PFSK-1 (cell line): ENCODE measurements at regions not wholly inside any gene's neighbourhood (a gene's known extent, or its start where the extent isn't known, plus 50 kb on each side); places are given as distances from the start of the nearest gene placed in this dataset.

Experiments used
- FOXP2 ChIP-seq: optimal IDR thresholded peaks from 2 replicates; pipeline ENCODE3; 2011; ENCODE audit warnings: borderline replicate concordance, control low read depth, inconsistent platforms; ENCODE audit not compliant: insufficient read depth; ENCODE audit errors: extremely low read length, extremely low read depth
- POLR2AphosphoS5 ChIP-seq: IDR thresholded peaks from 2 replicates; pipeline ENCODE4 v1.6.1; 2012; ENCODE audit warnings: low read depth, mild to moderate bottlenecking, control low read depth, low read length, moderate library complexity
- SIN3A ChIP-seq: IDR thresholded peaks from 2 replicates; pipeline ENCODE4 v1.6.1; 2012; ENCODE audit warnings: mild to moderate bottlenecking, low read length, moderate library complexity, borderline replicate concordance; ENCODE audit not compliant: insufficient read depth
- TAF1 ChIP-seq: IDR thresholded peaks from 2 replicates; pipeline ENCODE4 v1.6.1; 2012; ENCODE audit warnings: low read length, control low read depth, borderline replicate concordance; ENCODE audit not compliant: insufficient read depth
- TF ChIP-seq, protein P1 (sequence below), 2 experiments: IDR thresholded peaks; 2 replicates each; pipeline versions ENCODE4 v1.6.1 to v1.8.0; 2011 to 2012; ENCODE audit warnings: low read depth in 2 of 2, low read length in 2 of 2, control low read depth in 1 of 2, inconsistent platforms in 1 of 2, mild to moderate bottlenecking in 1 of 2, moderate library complexity in 1 of 2; ENCODE audit not compliant: insufficient read depth in 1 of 2

DNA sequence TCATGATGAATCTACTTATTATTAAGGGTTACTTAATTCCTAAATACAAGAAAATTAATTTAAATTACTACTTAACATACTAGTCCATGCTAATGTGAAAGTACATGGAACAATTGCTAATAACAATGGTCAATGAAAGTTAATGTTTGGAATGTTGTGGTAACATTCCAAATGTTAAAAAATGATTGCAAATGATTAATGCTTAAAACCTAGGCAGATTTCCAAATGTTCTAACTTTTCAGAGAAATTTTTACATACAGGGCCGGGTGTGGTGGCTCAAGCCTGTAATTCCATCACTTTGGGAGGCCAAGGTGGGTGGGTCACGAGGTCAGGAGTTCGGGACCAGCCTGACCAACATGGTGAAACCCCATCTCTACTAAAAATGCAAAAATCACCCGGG is 1851.3 kb upstream of the PCDH7 start:
- no peak for TF ChIP-seq TAF1
- TF ChIP-seq, protein P1, sequence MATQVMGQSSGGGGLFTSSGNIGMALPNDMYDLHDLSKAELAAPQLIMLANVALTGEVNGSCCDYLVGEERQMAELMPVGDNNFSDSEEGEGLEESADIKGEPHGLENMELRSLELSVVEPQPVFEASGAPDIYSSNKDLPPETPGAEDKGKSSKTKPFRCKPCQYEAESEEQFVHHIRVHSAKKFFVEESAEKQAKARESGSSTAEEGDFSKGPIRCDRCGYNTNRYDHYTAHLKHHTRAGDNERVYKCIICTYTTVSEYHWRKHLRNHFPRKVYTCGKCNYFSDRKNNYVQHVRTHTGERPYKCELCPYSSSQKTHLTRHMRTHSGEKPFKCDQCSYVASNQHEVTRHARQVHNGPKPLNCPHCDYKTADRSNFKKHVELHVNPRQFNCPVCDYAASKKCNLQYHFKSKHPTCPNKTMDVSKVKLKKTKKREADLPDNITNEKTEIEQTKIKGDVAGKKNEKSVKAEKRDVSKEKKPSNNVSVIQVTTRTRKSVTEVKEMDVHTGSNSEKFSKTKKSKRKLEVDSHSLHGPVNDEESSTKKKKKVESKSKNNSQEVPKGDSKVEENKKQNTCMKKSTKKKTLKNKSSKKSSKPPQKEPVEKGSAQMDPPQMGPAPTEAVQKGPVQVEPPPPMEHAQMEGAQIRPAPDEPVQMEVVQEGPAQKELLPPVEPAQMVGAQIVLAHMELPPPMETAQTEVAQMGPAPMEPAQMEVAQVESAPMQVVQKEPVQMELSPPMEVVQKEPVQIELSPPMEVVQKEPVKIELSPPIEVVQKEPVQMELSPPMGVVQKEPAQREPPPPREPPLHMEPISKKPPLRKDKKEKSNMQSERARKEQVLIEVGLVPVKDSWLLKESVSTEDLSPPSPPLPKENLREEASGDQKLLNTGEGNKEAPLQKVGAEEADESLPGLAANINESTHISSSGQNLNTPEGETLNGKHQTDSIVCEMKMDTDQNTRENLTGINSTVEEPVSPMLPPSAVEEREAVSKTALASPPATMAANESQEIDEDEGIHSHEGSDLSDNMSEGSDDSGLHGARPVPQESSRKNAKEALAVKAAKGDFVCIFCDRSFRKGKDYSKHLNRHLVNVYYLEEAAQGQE (IDR thresholded peaks at IDR 0.05; ENCODE audit: insufficient read depth in 1 of 2, low read depth in 2 of 2, low read length in 2 of 2), result no peak
- TF ChIP-seq POLR2AphosphoS5, result no peak
- TF ChIP-seq SIN3A, result no peak
- TF ChIP-seq FOXP2, result no peak

DNA sequence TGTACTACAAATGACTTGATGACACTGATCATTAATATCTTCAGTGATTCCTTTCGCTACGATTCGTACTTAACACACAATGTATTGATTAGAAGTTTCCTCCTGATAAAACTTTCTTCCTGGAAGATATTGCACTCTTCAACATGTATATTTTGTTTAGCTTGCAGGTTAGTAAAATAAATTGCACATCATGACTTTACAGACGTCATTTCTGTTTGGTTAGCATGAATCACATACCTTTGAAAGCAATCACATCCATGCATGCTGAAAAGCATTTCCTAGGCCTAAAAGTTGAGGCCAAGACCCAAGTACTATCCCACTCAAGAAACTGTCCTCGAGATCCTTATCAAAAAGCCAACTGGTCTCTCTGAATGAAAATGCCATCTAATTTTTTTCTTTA is 1841.0 kb upstream of the PCDH7 start:
- no peak for TF ChIP-seq POLR2AphosphoS5
- no peak for TF ChIP-seq FOXP2
- TF ChIP-seq, protein P1 (IDR thresholded peaks at IDR 0.05; ENCODE audit: insufficient read depth in 1 of 2, low read depth in 2 of 2, low read length in 2 of 2), result no peak
- TF ChIP-seq SIN3A, result no peak
- TF ChIP-seq TAF1, result no peak

DNA sequence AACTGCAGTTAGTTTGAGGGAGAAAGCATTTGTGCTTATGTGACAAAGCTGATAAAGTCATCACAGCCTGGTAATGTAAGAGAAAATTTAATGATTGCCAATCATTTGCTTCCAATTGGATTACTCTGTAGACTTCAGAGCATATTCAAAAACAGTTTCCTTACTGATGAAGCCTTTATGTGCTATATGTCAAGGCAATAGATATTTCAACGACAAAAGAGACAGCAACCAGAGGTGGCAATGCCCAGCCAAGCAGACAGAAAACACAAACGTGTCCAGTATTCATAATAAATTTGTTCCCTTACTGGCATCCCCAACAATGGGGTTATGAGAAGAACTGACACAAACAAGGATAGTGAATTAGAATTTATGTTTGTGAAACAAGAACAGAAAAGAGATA is 1840.3 kb upstream of the PCDH7 start:
- TF ChIP-seq TAF1 (no peak), FOXP2 (no peak), SIN3A (no peak), POLR2AphosphoS5 (no peak)
- TF ChIP-seq, protein P1 (IDR thresholded peaks at IDR 0.05; ENCODE audit: insufficient read depth in 1 of 2, low read depth in 2 of 2, low read length in 2 of 2), result no peak

DNA sequence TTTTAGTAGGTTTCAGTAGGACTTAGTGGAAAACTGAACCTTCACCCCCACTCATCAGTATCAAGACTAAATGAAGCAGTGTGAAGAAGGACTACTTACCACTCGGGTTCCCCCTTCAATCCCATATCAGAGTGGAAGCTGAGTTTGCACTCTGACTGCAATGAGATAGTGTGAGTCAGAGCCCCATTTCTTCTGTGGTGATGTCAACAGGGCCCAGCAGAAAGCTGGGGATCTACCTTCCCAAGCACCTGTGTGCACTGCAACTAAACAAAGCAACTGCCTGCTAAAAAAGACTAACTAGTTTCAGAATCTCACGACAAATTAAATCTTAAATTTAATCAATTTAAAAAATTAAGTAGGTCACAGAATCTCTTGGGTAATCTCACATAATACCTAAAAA is 1837.0 kb upstream of the PCDH7 start:
- TF ChIP-seq, protein P1 (IDR thresholded peaks at IDR 0.05; ENCODE audit: insufficient read depth in 1 of 2, low read depth in 2 of 2, low read length in 2 of 2), result no peak
- TF ChIP-seq TAF1 (no peak), POLR2AphosphoS5 (no peak), SIN3A (no peak), FOXP2 (no peak)

DNA sequence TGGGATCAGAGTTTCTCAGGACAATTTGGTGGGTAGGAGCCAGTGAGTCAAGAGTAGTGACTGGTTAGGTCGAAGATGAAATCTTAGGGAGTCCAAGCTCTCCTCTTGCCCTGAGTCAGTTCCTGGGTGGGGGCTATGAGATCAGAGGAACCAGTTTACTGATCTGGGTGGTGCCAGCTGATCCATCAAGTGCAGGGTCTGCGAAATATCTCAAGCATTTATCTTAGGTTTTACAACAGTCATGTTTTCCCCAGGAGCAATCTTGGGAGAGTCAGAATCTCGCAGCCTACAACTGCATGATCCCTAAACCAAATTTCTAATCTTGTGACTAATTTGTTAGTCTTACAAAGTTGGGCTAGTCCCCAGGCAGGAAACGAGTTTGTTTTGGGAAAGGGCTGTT is 1833.2 kb upstream of the PCDH7 start:
- TF ChIP-seq POLR2AphosphoS5 (no peak), SIN3A (no peak), TAF1 (no peak), FOXP2 (no peak)
- TF ChIP-seq, protein P1 (IDR thresholded peaks at IDR 0.05; ENCODE audit: insufficient read depth in 1 of 2, low read depth in 2 of 2, low read length in 2 of 2), result no peak
